Suppressor macrophage treated with lipopolysaccharide for 1 hour (primary cell): ENCODE measurements at regions not wholly inside any gene's neighbourhood (a gene's known extent, or its start where the extent isn't known, plus 50 kb on each side); places are given as distances from the start of the nearest gene placed in this dataset.
A peak's percentile ranks its signal among the peaks of the same experiment; 100 is the strongest.

Experiments used
- DNase-seq, 3 donors: peaks; one replicate each; pipeline ENCODE4 v3.0.0-alpha.2; 2020 to 2022

- DNase-seq, result no peak
Measured at GRCh38 chr7:42987648-42988214, 55.6 kb downstream of the MRPL32 start.

GRCh38 chr7:42991024-42991423 lies 58.8 kb downstream of the MRPL32 start:
- no peak for DNase-seq

GRCh38 chr7:42991913-42992591 lies 59.9 kb downstream of the MRPL32 start:
- no peak for DNase-seq

DNA sequence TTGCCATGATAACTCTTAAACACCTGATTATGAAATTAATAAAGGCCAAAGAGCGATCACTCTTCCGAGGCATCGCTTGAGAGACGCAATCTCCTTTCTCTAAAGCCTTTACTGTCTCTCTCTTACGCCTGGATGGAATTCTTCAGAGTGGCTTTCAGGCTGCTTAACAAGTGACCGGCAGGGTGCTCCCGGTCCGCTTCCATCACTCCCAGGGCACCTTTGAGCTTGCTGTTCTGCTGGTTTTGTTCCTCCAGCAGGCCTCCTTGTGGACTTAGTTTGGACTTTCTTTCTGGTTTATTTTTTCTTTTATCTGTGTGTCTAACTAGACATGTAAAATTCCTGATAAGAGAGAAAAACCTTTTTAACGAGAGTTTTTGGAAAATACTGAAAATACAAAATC lies 60.9 kb downstream of the MRPL32 start:
- no peak for DNase-seq

- DNase-seq, result no peak
Measured at GRCh38 chr7:42994096-42994495, 61.9 kb downstream of the MRPL32 start.

DNA sequence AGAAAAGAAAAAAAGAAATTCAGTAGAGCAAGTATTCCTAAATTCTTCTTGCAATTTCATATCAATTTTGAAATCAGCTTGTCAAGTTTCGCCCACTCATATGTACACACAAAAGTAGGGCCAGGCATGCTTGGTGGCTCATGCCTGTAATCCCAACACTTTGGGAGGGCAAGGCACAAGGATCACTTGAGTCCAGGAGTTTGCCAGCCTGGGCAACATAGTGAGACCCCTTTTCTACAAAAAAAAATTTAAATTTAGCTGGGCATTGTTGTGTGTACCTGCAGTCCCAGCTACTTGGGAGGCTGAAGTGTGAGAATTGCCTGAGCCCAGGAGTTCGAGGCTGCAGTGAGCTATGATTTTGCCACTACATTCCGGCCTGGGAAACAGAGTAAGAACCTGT lies 65.4 kb downstream of the MRPL32 start:
- no peak for DNase-seq

DNA sequence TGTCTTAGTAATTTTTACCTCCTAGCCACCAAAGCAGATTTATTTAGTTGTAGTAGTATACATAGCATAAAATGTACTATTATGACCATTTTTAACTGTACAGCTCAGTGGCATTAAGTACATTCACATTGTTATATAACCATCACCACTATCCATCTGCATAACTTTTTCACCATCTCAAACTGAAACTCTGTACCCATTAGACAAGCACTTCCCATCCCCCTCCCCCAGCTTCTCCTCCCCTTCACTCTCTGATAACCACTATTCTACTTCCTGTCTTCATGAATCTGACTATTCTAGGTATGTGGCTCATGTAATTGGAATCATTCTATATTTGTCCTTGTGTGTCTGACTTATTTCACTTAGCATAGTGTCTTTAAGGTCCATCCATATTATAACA lies 71.9 kb downstream of the MRPL32 start:
- no peak for DNase-seq

DNA sequence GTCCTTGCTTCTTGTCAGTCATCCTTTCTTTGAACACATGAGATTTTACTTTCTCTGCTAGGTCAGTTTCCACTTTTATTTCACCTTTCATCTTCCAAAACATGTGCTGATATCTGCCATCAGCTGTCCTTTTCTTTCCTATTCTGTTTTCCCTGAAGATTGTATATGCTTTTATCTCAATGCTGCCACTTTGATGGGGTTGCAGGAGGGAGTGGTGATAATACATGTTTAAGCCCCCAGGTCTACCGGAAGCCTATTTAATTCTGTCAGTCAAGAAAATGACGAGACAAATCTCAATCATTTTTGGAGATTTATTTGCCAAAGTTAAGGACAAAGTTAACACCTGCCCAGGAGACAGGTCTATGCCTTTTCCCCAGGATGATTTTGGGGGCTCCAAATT lies 73.8 kb downstream of the MRPL32 start:
- DNase-seq, result no peak

GRCh38 chr7:43010061-43010460 lies 77.9 kb downstream of the MRPL32 start:
- DNase-seq, result no peak

DNA sequence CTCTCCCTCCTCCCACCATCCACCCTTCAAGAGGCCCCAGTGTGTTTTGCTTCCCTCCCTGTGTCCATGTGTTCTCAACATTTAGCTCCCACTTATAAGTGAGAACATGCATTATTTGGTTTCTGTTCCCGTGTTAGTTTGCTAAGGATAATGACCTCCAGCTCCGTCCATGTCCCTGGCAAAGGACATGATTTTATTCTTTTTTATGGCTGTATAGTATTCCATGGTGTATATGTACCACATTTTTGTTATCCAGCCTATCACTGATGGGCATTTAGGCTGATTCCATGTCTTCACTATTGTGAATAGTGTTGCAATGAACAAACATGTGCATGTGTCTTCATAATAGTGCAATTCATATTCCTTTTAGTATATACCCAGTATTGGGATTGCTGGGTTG lies 79.7 kb downstream of the MRPL32 start:
- no peak for DNase-seq

DNA sequence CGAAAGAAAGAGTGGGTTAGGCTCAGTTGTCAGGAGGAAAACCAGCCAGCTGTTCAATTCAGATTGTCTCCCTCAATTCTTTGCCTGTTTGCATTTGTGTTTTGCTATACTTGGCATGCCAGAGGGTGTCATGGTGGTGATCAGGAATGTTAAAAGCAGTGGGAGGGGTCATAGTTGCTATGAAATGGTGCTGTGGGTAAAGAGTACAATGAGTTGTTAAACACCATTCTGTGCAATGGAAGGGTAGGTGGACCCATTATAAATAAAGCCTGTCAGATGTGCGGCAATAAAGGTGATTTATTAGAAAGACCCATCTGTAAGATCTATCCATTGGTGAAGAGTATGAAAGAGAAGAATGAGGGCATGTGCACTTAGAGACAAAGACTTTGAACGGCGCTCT lies 82.2 kb downstream of the MRPL32 start:
- no peak for DNase-seq

DNA sequence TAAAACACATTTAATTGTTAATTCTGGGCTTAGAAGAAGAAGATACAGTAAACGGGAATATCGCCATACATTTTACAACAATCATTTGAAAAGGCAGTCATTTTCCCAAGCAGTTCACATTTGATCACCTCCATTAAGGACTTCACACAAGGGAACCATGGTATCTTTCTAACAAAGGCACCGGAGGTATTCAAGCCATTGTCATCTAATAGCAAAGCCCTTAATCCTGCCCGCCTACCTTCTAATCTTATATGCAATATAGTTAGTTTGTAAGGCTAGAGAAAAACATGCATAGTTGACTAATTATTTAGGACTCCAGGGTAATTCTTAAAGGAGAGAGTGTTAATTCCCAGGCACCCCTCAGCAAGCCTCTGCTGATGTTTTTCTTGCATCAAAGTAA lies 83.1 kb downstream of the MRPL32 start:
- DNase-seq, result no peak

- DNase-seq, result no peak
Measured at GRCh38 chr7:43018446-43018845, 86.3 kb downstream of the MRPL32 start.

DNA sequence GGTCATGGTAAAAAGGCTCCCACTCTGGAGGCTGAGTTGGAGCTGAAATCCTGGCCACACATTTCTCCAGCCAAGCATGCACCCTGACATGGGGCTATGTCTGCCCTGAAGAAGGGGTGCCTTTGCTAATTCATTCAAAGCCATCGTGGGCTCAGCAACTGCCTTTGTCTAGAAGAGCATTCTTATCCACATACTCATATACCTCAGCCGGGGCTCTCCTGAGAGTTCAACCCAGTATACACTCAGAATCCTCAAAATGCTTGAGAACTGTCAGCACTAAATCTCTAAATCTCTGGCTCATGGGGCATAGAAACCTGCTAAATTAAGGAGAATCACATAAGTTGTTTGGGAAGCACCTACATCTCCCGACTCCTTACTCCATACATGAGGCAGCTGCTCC lies 89.3 kb downstream of the MRPL32 start:
- no peak for DNase-seq

- DNase-seq, result no peak
Measured at GRCh38 chr7:43022008-43022407, 89.8 kb downstream of the MRPL32 start.

- DNase-seq, result no peak
Measured at GRCh38 chr7:43033369-43033768, 79.1 kb upstream of the HECW1 start.

- DNase-seq, result no peak
Measured at GRCh38 chr7:43034535-43035002, 77.9 kb upstream of the HECW1 start.

- no peak for DNase-seq
Measured at GRCh38 chr7:43037531-43037930, 74.9 kb upstream of the HECW1 start.

DNA sequence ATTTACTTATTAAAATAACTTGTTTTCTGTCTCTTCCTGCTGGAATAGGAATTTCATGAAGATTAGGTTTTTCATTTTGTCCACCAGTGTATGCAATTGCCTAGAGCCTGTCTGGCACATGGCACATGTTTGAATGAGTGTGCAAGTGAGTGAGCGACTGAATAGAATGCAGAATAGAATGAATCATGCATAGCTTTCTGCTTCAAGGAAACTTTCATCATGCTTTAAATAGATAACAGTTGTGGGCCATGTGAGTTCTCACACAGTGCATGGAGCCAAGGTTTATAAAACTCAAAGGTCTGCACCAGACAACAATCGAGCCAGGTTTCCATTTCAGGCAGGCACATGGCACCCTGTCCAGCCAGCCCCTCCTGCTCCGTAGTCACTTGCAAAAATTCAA lies 74.2 kb upstream of the HECW1 start:
- DNase-seq, result no peak

- DNase-seq, result peak in 1 of 3 donors; percentile 4
Measured at GRCh38 chr7:43039346-43039745, 73.1 kb upstream of the HECW1 start.

GRCh38 chr7:43040461-43040860 lies 72.0 kb upstream of the HECW1 start:
- DNase-seq, result no peak

GRCh38 chr7:43041105-43041504 lies 71.3 kb upstream of the HECW1 start:
- no peak for DNase-seq

- no peak for DNase-seq
Measured at GRCh38 chr7:43041724-43042123, 70.7 kb upstream of the HECW1 start.

DNA sequence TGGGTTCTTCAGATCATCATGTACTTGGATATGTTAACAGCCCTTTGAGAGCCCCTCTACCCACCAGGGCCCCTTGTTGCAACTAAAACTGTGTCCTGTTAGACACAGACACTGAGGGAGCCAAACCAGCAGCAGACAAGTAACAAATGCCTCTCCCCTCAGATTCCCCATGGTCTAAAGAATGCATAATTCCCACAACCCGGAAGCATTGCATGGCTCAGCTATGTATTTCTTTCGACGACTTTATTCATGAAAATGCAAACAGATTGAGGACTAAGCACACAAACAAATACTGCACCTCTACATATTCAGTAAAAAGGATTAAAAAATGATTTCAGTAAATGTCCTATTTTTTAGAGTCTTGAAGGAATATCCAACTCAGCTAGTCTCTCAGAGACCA lies 70.1 kb upstream of the HECW1 start:
- no peak for DNase-seq

DNA sequence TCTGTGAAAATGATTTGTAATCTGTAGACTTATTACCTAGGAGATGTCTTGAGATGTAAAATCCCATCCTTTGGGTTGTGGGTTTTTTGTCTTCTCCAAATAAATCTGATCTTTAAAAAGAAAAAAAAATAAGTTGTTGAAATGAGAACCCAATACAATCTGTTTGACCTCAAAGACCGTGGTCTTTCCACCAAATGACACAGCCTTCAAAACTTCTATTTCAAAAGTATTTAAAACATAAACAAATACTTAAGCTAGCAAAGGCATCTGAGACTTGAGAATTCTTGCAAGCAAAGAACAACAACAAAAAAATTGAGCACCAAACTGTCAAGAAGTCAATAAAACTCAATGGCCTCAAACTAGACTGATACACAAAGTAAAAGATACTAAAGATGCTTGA lies 67.9 kb upstream of the HECW1 start:
- DNase-seq, result no peak
